B cell (primary cell): ENCODE measurements at regions not wholly inside any gene's neighbourhood (a gene's known extent, or its start where the extent isn't known, plus 50 kb on each side); places are given as distances from the start of the nearest gene placed in this dataset.

Source experiments
- ATAC-seq: fragments of 200-7000 bp; cut with Tn5 transposase; one replicate; pipeline ENCODE4 v1.10.0; 2021; ENCODE audit warnings: low read depth, mild to moderate bottlenecking, moderate number of reproducible peaks, moderate library complexity
- CTCF ChIA-PET: fragments of 350-600 bp; sonication (Branson Sonifier 250); formaldehyde crosslinking; loops from one replicate; lab custom pipeline; 2021; ENCODE audit warnings: antibody characterized with exemption, inconsistent platforms; lab: Charles Lee
- POLR2A ChIA-PET: fragments of 350-600 bp; sonication (Branson Sonifier 250); formaldehyde crosslinking; loops from one replicate; lab custom pipeline; 2021; ENCODE audit warnings: antibody characterized with exemption; lab: Charles Lee
- DNase-seq: peaks from one replicate; pipeline ENCODE4 v3.0.0; 2013
- H2AFZ ChIP-seq: 2 replicates; pipeline ENCODE4 v1.6.1; 2012; ENCODE audit warnings: mild to moderate bottlenecking, low read depth, low read length; ENCODE audit not compliant: insufficient read depth, poor library complexity, severe bottlenecking
- H3K27ac ChIP-seq, 2 donors: 1 replicate in 1 of 2; 2 replicates in 1 of 2; pipeline ENCODE4 v1.5.1; 2012 to 2013; ENCODE audit warnings: low read length in 2 of 2, mild to moderate bottlenecking in 2 of 2, moderate library complexity in 1 of 2
- H3K27me3 ChIP-seq, 4 experiments: fragments of 200-600 bp in 1 of 4; sonication (generic) in 1 of 4; replicated peaks in 1 of 4; 1 replicate in 2 of 4; 2 replicates in 2 of 4; pipeline versions ENCODE4 v1.6.1 to v1.7.0; 2013 to 2016; ENCODE audit warnings: low read length in 3 of 4, mild to moderate bottlenecking in 2 of 4, mixed read lengths in 1 of 4, moderate library complexity in 1 of 4; ENCODE audit not compliant: insufficient read depth in 4 of 4, control insufficient read depth in 3 of 4; ENCODE audit errors: control extremely low read depth in 1 of 4
- H3K36me3 ChIP-seq, 2 experiments: replicated peaks in 1 of 2; 1 replicate in 1 of 2; 2 replicates in 1 of 2; pipeline versions ENCODE4 v1.6.1 to v1.7.1; 2013; ENCODE audit warnings: low read length in 1 of 2; ENCODE audit not compliant: insufficient read depth in 2 of 2, control insufficient read depth in 1 of 2; ENCODE audit errors: control extremely low read depth in 1 of 2, extremely low read depth in 1 of 2
- H3K4me1 ChIP-seq, 2 donors: fragments of 200-600 bp in 1 of 2; sonication (generic) in 1 of 2; 1 replicate in 1 of 2; 2 replicates in 1 of 2; pipeline versions ENCODE4 v1.5.1 to v1.6.1; 2013 to 2017; ENCODE audit warnings: low read length in 2 of 2; ENCODE audit not compliant: control insufficient read depth in 2 of 2, insufficient read depth in 2 of 2
- H3K4me2 ChIP-seq: replicated peaks from 2 replicates; pipeline ENCODE3; 2012; ENCODE audit warnings: mild to moderate bottlenecking, low read depth, low read length; ENCODE audit not compliant: poor library complexity, severe bottlenecking
- H3K4me3 ChIP-seq, 5 experiments: fragments of 200-600 bp in 1 of 5; sonication (generic) in 1 of 5; 1 replicate in 3 of 5; 2 replicates in 2 of 5; pipeline versions ENCODE4 v1.5.1 to v1.7.0; 2011 to 2016; ENCODE audit warnings: low read length in 4 of 5, mild to moderate bottlenecking in 4 of 5, low read depth in 2 of 5, control low read depth in 1 of 5, moderate library complexity in 1 of 5; ENCODE audit not compliant: insufficient read depth in 1 of 5; ENCODE audit errors: control extremely low read depth in 1 of 5, extremely low read depth in 1 of 5
- H3K79me2 ChIP-seq: fragments of 200-600 bp; sonication (generic); one replicate; pipeline ENCODE4 v1.6.0; 2016; ENCODE audit warnings: low read length; ENCODE audit not compliant: control insufficient read depth, insufficient read depth
- H3K9ac ChIP-seq: fragments of 200-600 bp; sonication (generic); 2 replicates; pipeline ENCODE4 v1.6.1; 2017; ENCODE audit warnings: mild to moderate bottlenecking, low read length, moderate library complexity
- H3K9me3 ChIP-seq, 3 donors: one replicate each; pipeline versions ENCODE4 v1.6.1 to v1.7.1; 2013; ENCODE audit warnings: low read length in 2 of 3; ENCODE audit not compliant: control insufficient read depth in 2 of 3, insufficient read depth in 1 of 3; ENCODE audit errors: control extremely low read depth in 1 of 3
- H4K20me1 ChIP-seq: 2 replicates; pipeline ENCODE4 v1.6.0; 2012; ENCODE audit warnings: mild to moderate bottlenecking, low read length; ENCODE audit not compliant: insufficient read depth, control insufficient read depth, poor library complexity, severe bottlenecking
- H3K27ac Mint-ChIP-seq: one replicate; pipeline ENCODE4 v1.8.0; 2021; ENCODE audit warnings: mixed read lengths
- H3K27me3 Mint-ChIP-seq: one replicate; pipeline ENCODE4 v1.8.0; 2021; ENCODE audit warnings: mixed read lengths
- H3K4me1 Mint-ChIP-seq: one replicate; pipeline ENCODE4 v1.8.0; 2021; ENCODE audit warnings: mixed read lengths
- H3K4me3 Mint-ChIP-seq: one replicate; pipeline ENCODE4 v1.8.0; 2021; ENCODE audit warnings: mixed read lengths
- H3K9me3 Mint-ChIP-seq: one replicate; pipeline ENCODE4 v1.8.0; 2022; ENCODE audit warnings: mixed read lengths; ENCODE audit not compliant: insufficient read depth
- EZH2 ChIP-seq: IDR thresholded peaks from 2 replicates; pipeline ENCODE4 v1.6.1; 2012; ENCODE audit warnings: borderline replicate concordance, low read depth, mild to moderate bottlenecking, moderate library complexity, low read length; ENCODE audit not compliant: insufficient read depth, poor library complexity, severe bottlenecking
- WGBS: methylation state at CpG from one replicate; pipeline ENCODE4 v1.1.5; 2013; ENCODE audit warnings: missing lambda C conversion rate; ENCODE audit not compliant: insufficient coverage; 5-methylcytosine and 5-hydroxymethylcytosine counted together
- intact Hi-C: fragments of 100-400 bp; cut with micrococcal nuclease; formaldehyde crosslinking; loops from one replicate; pipeline ENCODE4 v1.10.0; 2022
- TF ChIP-seq, protein P1 (sequence below): fragments of 200-600 bp; IDR thresholded peaks from one replicate; pipeline ENCODE4 v1.8.0; 2022; ENCODE audit warnings: antibody characterized with exemption, mild to moderate bottlenecking

DNA sequence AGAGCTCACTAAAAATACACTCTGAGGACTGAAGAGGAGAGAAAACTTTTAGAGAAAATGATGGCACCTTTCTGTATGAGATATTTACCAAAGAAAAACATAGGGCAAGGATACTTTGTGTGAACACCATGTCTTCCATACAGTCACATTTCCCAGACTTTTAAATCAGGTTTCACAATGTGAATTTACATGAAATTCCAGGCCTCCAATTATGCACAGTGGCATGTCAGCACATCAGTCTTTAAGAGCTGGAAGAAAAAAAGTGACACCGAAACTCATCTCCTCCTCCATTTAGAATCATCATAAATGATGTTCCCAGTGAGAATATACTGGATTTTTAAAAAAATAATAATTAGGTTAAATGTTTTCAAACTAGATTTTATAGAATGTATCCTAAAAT, 232.2 kb upstream of the UBASH3B start:
- no peaks in the 10 kb centered on the region for H3K79me2 ChIP-seq
- ChIA-PET CTCF (no interaction called here), POLR2A (no interaction called here)
- no peak overlapping the region for H3K27ac ChIP-seq
- ATAC-seq (no peak), DNase-seq (no peak)
- H3K9me3 ChIP-seq = no peaks in the 10 kb centered on the region
- H3K4me3 Mint-ChIP-seq = no peak overlapping the region
- no peak overlapping the region for H3K4me3 ChIP-seq
- H3K36me3 ChIP-seq = no peaks in the 10 kb centered on the region
- no peak overlapping the region for H3K9ac ChIP-seq
- no peaks in the 10 kb centered on the region for H3K9me3 Mint-ChIP-seq
- no peaks in the 10 kb centered on the region for H3K4me1 Mint-ChIP-seq
- H3K27me3 ChIP-seq = no peaks in the 10 kb centered on the region
- no peaks in the 10 kb centered on the region for H3K4me1 ChIP-seq
- no peak overlapping the region for H3K4me2 ChIP-seq
- intact Hi-C loops = no loop called here
- H3K27ac Mint-ChIP-seq = no peak overlapping the region
- TF ChIP-seq, protein P1, sequence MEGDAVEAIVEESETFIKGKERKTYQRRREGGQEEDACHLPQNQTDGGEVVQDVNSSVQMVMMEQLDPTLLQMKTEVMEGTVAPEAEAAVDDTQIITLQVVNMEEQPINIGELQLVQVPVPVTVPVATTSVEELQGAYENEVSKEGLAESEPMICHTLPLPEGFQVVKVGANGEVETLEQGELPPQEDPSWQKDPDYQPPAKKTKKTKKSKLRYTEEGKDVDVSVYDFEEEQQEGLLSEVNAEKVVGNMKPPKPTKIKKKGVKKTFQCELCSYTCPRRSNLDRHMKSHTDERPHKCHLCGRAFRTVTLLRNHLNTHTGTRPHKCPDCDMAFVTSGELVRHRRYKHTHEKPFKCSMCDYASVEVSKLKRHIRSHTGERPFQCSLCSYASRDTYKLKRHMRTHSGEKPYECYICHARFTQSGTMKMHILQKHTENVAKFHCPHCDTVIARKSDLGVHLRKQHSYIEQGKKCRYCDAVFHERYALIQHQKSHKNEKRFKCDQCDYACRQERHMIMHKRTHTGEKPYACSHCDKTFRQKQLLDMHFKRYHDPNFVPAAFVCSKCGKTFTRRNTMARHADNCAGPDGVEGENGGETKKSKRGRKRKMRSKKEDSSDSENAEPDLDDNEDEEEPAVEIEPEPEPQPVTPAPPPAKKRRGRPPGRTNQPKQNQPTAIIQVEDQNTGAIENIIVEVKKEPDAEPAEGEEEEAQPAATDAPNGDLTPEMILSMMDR = no peak
- TF ChIP-seq EZH2 = no peak
- WGBS = no CpG with 5 or more reads among the region's 1 CpG
- no peaks in the 10 kb centered on the region for H4K20me1 ChIP-seq
- no peak overlapping the region for H2AFZ ChIP-seq
- H3K27me3 Mint-ChIP-seq = peaks cover 8% of the 10 kb centered on the region

DNA sequence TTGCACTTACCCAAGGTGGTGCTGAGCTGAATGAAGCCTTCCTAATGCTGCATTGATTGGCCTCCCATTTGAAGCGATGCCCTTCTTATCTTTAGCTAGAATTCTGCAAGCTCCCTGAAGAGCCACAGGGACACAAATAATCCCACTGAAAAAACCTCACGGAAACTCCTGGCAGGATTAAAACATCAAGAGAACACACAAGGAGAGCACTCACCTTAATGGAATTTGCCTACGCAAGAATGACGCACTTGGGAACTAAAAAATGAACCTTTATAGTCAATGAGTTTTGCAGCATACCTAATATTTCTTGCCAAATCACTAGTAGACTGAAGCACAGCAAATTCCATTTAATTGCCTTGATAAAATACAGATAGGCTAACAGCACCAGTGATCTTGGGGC, 232.8 kb upstream of the UBASH3B start:
- Mint-ChIP-seq H3K9me3 (no peaks in the 10 kb centered on the region), H3K4me3 (no peak overlapping the region), H3K4me1 (no peaks in the 10 kb centered on the region), H3K27ac (no peak overlapping the region), H3K27me3 (peaks cover 8% of the 10 kb centered on the region)
- Histone ChIP-seq H2AFZ (no peak overlapping the region), H4K20me1 (no peaks in the 10 kb centered on the region), H3K27ac (no peak overlapping the region), H3K27me3 (no peaks in the 10 kb centered on the region), H3K36me3 (no peaks in the 10 kb centered on the region), H3K9me3 (no peaks in the 10 kb centered on the region), H3K4me3 (no peak overlapping the region), H3K79me2 (no peaks in the 10 kb centered on the region), H3K4me2 (no peak overlapping the region), H3K4me1 (no peaks in the 10 kb centered on the region), H3K9ac (no peak overlapping the region)
- ChIA-PET POLR2A (no interaction called here), CTCF (no interaction called here)
- DNase-seq = no peak
- intact Hi-C loops = no loop called here
- WGBS = 88% methylated on average over 4 of the region's 4 CpGs
- no peak for ATAC-seq
- TF ChIP-seq, protein P1 = no peak
- no peak for TF ChIP-seq EZH2
